HG03095 (cell line): ENCODE measurements at regions not wholly inside any gene's neighbourhood (a gene's known extent, or its start where the extent isn't known, plus 50 kb on each side); places are given as distances from the start of the nearest gene placed in this dataset.

Experiments
- ATAC-seq: cut with Tn5 transposase; IDR thresholded peaks from one replicate; pipeline ENCODE4 v1.9.1; 2021; ENCODE audit warnings: moderate library complexity; ENCODE audit not compliant: unreplicated experiment

- no peak for ATAC-seq
These were observed 160.9 kb upstream of the PROX1 start for GRCh38 chr1:213826891-213827290.

- ATAC-seq: no peak
These were observed 158.9 kb upstream of the PROX1 start for GRCh38 chr1:213828867-213829266.

- ATAC-seq: no peak
These were observed 158.0 kb upstream of the PROX1 start for GRCh38 chr1:213829780-213830179.

- no peak for ATAC-seq
These were observed 157.4 kb upstream of the PROX1 start for GRCh38 chr1:213830371-213830770.

GRCh38 chr1:213840575-213840974 lies 147.2 kb upstream of the PROX1 start:
- ATAC-seq: no peak

- no peak for ATAC-seq
These were observed 143.1 kb upstream of the PROX1 start for GRCh38 chr1:213844632-213845031.

- ATAC-seq: no peak
These were observed 135.7 kb upstream of the PROX1 start for GRCh38 chr1:213852107-213852506.

GRCh38 chr1:213858581-213858980 lies 129.2 kb upstream of the PROX1 start:
- ATAC-seq: no peak

- ATAC-seq: no peak
These were observed 125.9 kb upstream of the PROX1 start for GRCh38 chr1:213861841-213862240.

- no peak for ATAC-seq
These were observed 123.7 kb upstream of the PROX1 start for GRCh38 chr1:213864091-213864490.

GRCh38 chr1:213868482-213868881 lies 119.3 kb upstream of the PROX1 start:
- no peak for ATAC-seq

- no peak for ATAC-seq
These were observed 116.6 kb upstream of the PROX1 start for GRCh38 chr1:213871179-213871578.

GRCh38 chr1:213874789-213875188 lies 113.0 kb upstream of the PROX1 start:
- no peak for ATAC-seq

- ATAC-seq: no peak
These were observed 111.2 kb upstream of the PROX1 start for GRCh38 chr1:213876531-213876930.

- ATAC-seq: no peak
These were observed 104.2 kb upstream of the PROX1 start for GRCh38 chr1:213883618-213884017.

- no peak for ATAC-seq
These were observed 103.4 kb upstream of the PROX1 start for GRCh38 chr1:213884402-213884801.

- ATAC-seq: no peak
These were observed 102.8 kb upstream of the PROX1 start for GRCh38 chr1:213884942-213885341.

GRCh38 chr1:213887842-213888241 lies 99.9 kb upstream of the PROX1 start:
- no peak for ATAC-seq

GRCh38 chr1:213891989-213892902 lies 95.5 kb upstream of the PROX1 start:
- no peak for ATAC-seq

GRCh38 chr1:213898684-213899083 lies 89.1 kb upstream of the PROX1 start:
- ATAC-seq: no peak

- ATAC-seq: no peak
These were observed 88.4 kb upstream of the PROX1 start for GRCh38 chr1:213899413-213899812.

GRCh38 chr1:213905344-213905743 lies 82.4 kb upstream of the PROX1 start:
- ATAC-seq: no peak

GRCh38 chr1:213908521-213908920 lies 79.3 kb upstream of the PROX1 start:
- no peak for ATAC-seq
